SK-N-SH treated with all-trans-retinoic acid at 6 μM for 48 hours (cell line): ENCODE measurements at regions not wholly inside any gene's neighbourhood (a gene's known extent, or its start where the extent isn't known, plus 50 kb on each side); places are given as distances from the start of the nearest gene placed in this dataset.

Source experiments
- ATAC-seq: fragments of 200-7000 bp; cut with Tn5 transposase; 3 replicates; pipeline ENCODE4 v1.9.1; 2020; ENCODE audit warnings: mild to moderate bottlenecking, moderate library complexity
- ARNTL ChIP-seq: fragments of 450-650 bp; formaldehyde crosslinking; IDR thresholded peaks from 2 replicates; pipeline ENCODE4 v1.5.0; 2020; ENCODE audit warnings: low read depth, mild to moderate bottlenecking, moderate library complexity, borderline replicate concordance
- BACH2 ChIP-seq: fragments of 250-450 bp; sonication (Bioruptor Pico); IDR thresholded peaks from 2 replicates; pipeline ENCODE4 v1.9.0; 2021; ENCODE audit warnings: mild to moderate bottlenecking, borderline replicate concordance
- CREB5 ChIP-seq: fragments of 250-450 bp; sonication (Bioruptor Pico); IDR thresholded peaks from 2 replicates; pipeline ENCODE4 v1.5.1; 2020; ENCODE audit warnings: low read depth, mild to moderate bottlenecking, moderate library complexity
- CSDC2 ChIP-seq: fragments of 250-450 bp; sonication (Bioruptor Pico); IDR thresholded peaks from 2 replicates; pipeline ENCODE4 v1.5.0; 2020; ENCODE audit warnings: mild to moderate bottlenecking, moderate library complexity
- CSRNP3 ChIP-seq: fragments of 250-450 bp; sonication (Bioruptor Pico); IDR thresholded peaks from 2 replicates; pipeline ENCODE4 v1.5.1; 2021; ENCODE audit warnings: mild to moderate bottlenecking, moderate library complexity
- ESRRG ChIP-seq: fragments of 250-450 bp; sonication (Bioruptor Pico); IDR thresholded peaks from 2 replicates; pipeline ENCODE4 v1.6.1; 2021; ENCODE audit warnings: mild to moderate bottlenecking
- GLIS3 ChIP-seq: fragments of 250-450 bp; sonication (Bioruptor Pico); IDR thresholded peaks from 2 replicates; pipeline ENCODE4 v1.5.0; 2020; ENCODE audit warnings: mild to moderate bottlenecking, moderate library complexity
- ISL1 ChIP-seq: fragments of 250-450 bp; sonication (Bioruptor Pico); IDR thresholded peaks from 2 replicates; pipeline ENCODE4 v2.1.2; 2022; ENCODE audit warnings: mild to moderate bottlenecking, moderate library complexity
- PATZ1 ChIP-seq: fragments of 250-450 bp; sonication (Bioruptor Pico); IDR thresholded peaks from 2 replicates; pipeline ENCODE4 v1.8.0; 2020; ENCODE audit warnings: mild to moderate bottlenecking, moderate library complexity, borderline replicate concordance
- POU6F1 ChIP-seq: fragments of 250-450 bp; sonication (Bioruptor Pico); IDR thresholded peaks from 2 replicates; pipeline ENCODE4 v1.8.0; 2021; ENCODE audit warnings: low read depth, mild to moderate bottlenecking, moderate library complexity, borderline replicate concordance
- PPARA ChIP-seq: fragments of 250-450 bp; sonication (Bioruptor Pico); IDR thresholded peaks from 2 replicates; pipeline ENCODE4 v1.5.0; 2020; ENCODE audit warnings: mild to moderate bottlenecking, borderline replicate concordance
- RARB ChIP-seq: fragments of 250-450 bp; sonication (Bioruptor Pico); IDR thresholded peaks from 2 replicates; pipeline ENCODE4 v1.8.0; 2021; ENCODE audit warnings: mild to moderate bottlenecking, moderate library complexity
- SNAI2 ChIP-seq: fragments of 250-450 bp; sonication (Bioruptor Pico); IDR thresholded peaks from 2 replicates; pipeline ENCODE4 v1.5.0; 2020; ENCODE audit warnings: mild to moderate bottlenecking, moderate library complexity
- TCF4 ChIP-seq: fragments of 250-450 bp; sonication (Bioruptor Pico); IDR thresholded peaks from 2 replicates; pipeline ENCODE4 v1.8.0; 2021; ENCODE audit warnings: mild to moderate bottlenecking, moderate library complexity, borderline replicate concordance
- TOX ChIP-seq: fragments of 250-450 bp; sonication (Bioruptor Pico); IDR thresholded peaks from 2 replicates; pipeline ENCODE4 v1.8.0; 2021; ENCODE audit warnings: mild to moderate bottlenecking, moderate library complexity, borderline replicate concordance
- TSHZ2 ChIP-seq: fragments of 250-450 bp; sonication (Bioruptor Pico); IDR thresholded peaks from 2 replicates; pipeline ENCODE4 v1.5.0; 2020; ENCODE audit warnings: mild to moderate bottlenecking, moderate library complexity
- ZC3H10 ChIP-seq: fragments of 250-450 bp; sonication (Bioruptor Pico); IDR thresholded peaks from 2 replicates; pipeline ENCODE4 v1.5.1; 2021; ENCODE audit warnings: mild to moderate bottlenecking, moderate library complexity
- ZFP3 ChIP-seq: fragments of 250-450 bp; sonication (Bioruptor Pico); IDR thresholded peaks from 2 replicates; pipeline ENCODE4 v1.5.0; 2020; ENCODE audit warnings: mild to moderate bottlenecking, moderate library complexity
- ZFP30 ChIP-seq: fragments of 450-650 bp; formaldehyde crosslinking; IDR thresholded peaks from 2 replicates; pipeline ENCODE4 v1.5.0; 2022; ENCODE audit warnings: mild to moderate bottlenecking, moderate library complexity
- ZNF565 ChIP-seq: fragments of 450-650 bp; formaldehyde crosslinking; conservative IDR thresholded peaks from 2 replicates; pipeline ENCODE4 v1.5.0; 2020; ENCODE audit warnings: low read depth, mild to moderate bottlenecking, moderate library complexity
- ZNF70 ChIP-seq: fragments of 450-650 bp; formaldehyde crosslinking; IDR thresholded peaks from 2 replicates; pipeline ENCODE4 v1.5.0; 2020; ENCODE audit warnings: mild to moderate bottlenecking, moderate library complexity

GRCh38 chr22:44409211-44409973, 88.6 kb downstream of the RTL6 start:
- no peak for ATAC-seq
- TF ChIP-seq POU6F1 (CRISPR knock-in tag): no peak
- no peak for TF ChIP-seq ESRRG (CRISPR knock-in tag)
- no peak for TF ChIP-seq TSHZ2 (CRISPR knock-in tag)
- no peak for TF ChIP-seq CREB5
- no peak for TF ChIP-seq TCF4
- TF ChIP-seq ZNF565 (CRISPR knock-in tag): no peak
- no peak for TF ChIP-seq CSDC2 (CRISPR knock-in tag)
- no peak for TF ChIP-seq ZNF70 (CRISPR knock-in tag)
- no peak for TF ChIP-seq ZFP3 (CRISPR knock-in tag)
- no peak for TF ChIP-seq RARB (CRISPR knock-in tag)
- no peak for TF ChIP-seq GLIS3 (CRISPR knock-in tag)
- TF ChIP-seq BACH2: no peak
- TF ChIP-seq ARNTL: no peak
- TF ChIP-seq PATZ1: no peak
- no peak for TF ChIP-seq TOX (CRISPR knock-in tag)
- no peak for TF ChIP-seq ZFP30

GRCh38 chr22:44408829-44409192, 89.2 kb downstream of the RTL6 start:
- no peak for ATAC-seq
- TF ChIP-seq ISL1 (CRISPR knock-in tag): no peak
- no peak for TF ChIP-seq ESRRG (CRISPR knock-in tag)
- TF ChIP-seq SNAI2 (CRISPR knock-in tag): no peak
- no peak for TF ChIP-seq BACH2
- TF ChIP-seq ZNF565 (CRISPR knock-in tag): no peak
- TF ChIP-seq TSHZ2 (CRISPR knock-in tag): no peak
- TF ChIP-seq POU6F1 (CRISPR knock-in tag): no peak
- TF ChIP-seq ZNF70 (CRISPR knock-in tag): no peak
- no peak for TF ChIP-seq PPARA (CRISPR knock-in tag)
- no peak for TF ChIP-seq GLIS3 (CRISPR knock-in tag)
- TF ChIP-seq ZC3H10 (CRISPR knock-in tag): no peak
- no peak for TF ChIP-seq PATZ1
- TF ChIP-seq TCF4: no peak
- no peak for TF ChIP-seq ZFP30
- no peak for TF ChIP-seq CSRNP3 (CRISPR knock-in tag)
- no peak for TF ChIP-seq CSDC2 (CRISPR knock-in tag)
- TF ChIP-seq CREB5: no peak
